Trophoblast cell (in vitro differentiated cells and primary cell): ENCODE measurements at regions not wholly inside any gene's neighbourhood (a gene's known extent, or its start where the extent isn't known, plus 50 kb on each side); places are given as distances from the start of the nearest gene placed in this dataset.

ENCODE experiments used
- DNase-seq, 2 donors: peaks; one replicate each; pipeline ENCODE4 v3.0.0-alpha.2; 2016
- H2AFZ ChIP-seq: 2 replicates; pipeline ENCODE4 v1.6.1; 2013; ENCODE audit warnings: low read length, moderate library complexity, mild to moderate bottlenecking; ENCODE audit not compliant: insufficient read depth, poor library complexity
- H2AK5ac ChIP-seq: 2 replicates; pipeline ENCODE4 v1.6.1; 2013; ENCODE audit warnings: mild to moderate bottlenecking, low read length
- H2BK120ac ChIP-seq: 2 replicates; pipeline ENCODE4 v1.6.1; 2013; ENCODE audit warnings: low read length, mild to moderate bottlenecking, moderate library complexity; ENCODE audit not compliant: insufficient read depth, poor library complexity
- H2BK12ac ChIP-seq: 2 replicates; pipeline ENCODE4 v1.6.1; 2013; ENCODE audit warnings: mild to moderate bottlenecking, low read length, moderate library complexity
- H2BK5ac ChIP-seq: 2 replicates; pipeline ENCODE4 v1.6.1; 2013; ENCODE audit warnings: low read length, low read depth, moderate library complexity, mild to moderate bottlenecking; ENCODE audit not compliant: poor library complexity
- H3K14ac ChIP-seq: 2 replicates; pipeline ENCODE4 v1.6.1; 2013; ENCODE audit warnings: mild to moderate bottlenecking, low read length
- H3K18ac ChIP-seq: 2 replicates; pipeline ENCODE4 v1.6.1; 2013; ENCODE audit warnings: mild to moderate bottlenecking, low read length
- H3K23ac ChIP-seq: 2 replicates; pipeline ENCODE4 v1.6.1; 2013; ENCODE audit warnings: low read length
- H3K27ac ChIP-seq: 2 replicates; pipeline ENCODE4 v1.5.1; 2013; ENCODE audit warnings: low read depth, mild to moderate bottlenecking, inconsistent platforms, low read length, moderate library complexity
- H3K27me3 ChIP-seq: 2 replicates; pipeline ENCODE4 v1.6.1; 2013; ENCODE audit warnings: inconsistent platforms, mild to moderate bottlenecking, low read length, moderate library complexity; ENCODE audit not compliant: insufficient read depth
- H3K36me3 ChIP-seq, 2 experiments: 1 replicate in 1 of 2; 2 replicates in 1 of 2; pipeline ENCODE4 v1.6.1; 2013; ENCODE audit warnings: low read length in 2 of 2, mild to moderate bottlenecking in 2 of 2, moderate library complexity in 1 of 2; ENCODE audit not compliant: insufficient read depth in 2 of 2, control insufficient read depth in 1 of 2
- H3K4ac ChIP-seq: 2 replicates; pipeline ENCODE4 v1.6.1; 2013; ENCODE audit warnings: low read depth, mild to moderate bottlenecking, low read length, moderate library complexity
- H3K4me1 ChIP-seq, 2 experiments: 1 replicate in 1 of 2; 2 replicates in 1 of 2; pipeline ENCODE4 v1.6.1; 2013; ENCODE audit warnings: low read length in 2 of 2, mild to moderate bottlenecking in 2 of 2, moderate library complexity in 1 of 2; ENCODE audit not compliant: insufficient read depth in 2 of 2, control insufficient read depth in 1 of 2
- H3K4me2 ChIP-seq: 2 replicates; pipeline ENCODE4 v1.6.1; 2013; ENCODE audit warnings: inconsistent platforms, mild to moderate bottlenecking, low read length, moderate library complexity
- H3K4me3 ChIP-seq: 2 replicates; pipeline ENCODE4 v1.5.1; 2013; ENCODE audit warnings: mild to moderate bottlenecking, low read depth, low read length, inconsistent platforms
- H3K79me1 ChIP-seq: one replicate; pipeline ENCODE4 v1.6.1; 2013; ENCODE audit warnings: low read length
- H3K79me2 ChIP-seq: 2 replicates; pipeline ENCODE4 v1.6.1; 2013; ENCODE audit warnings: low read length, mild to moderate bottlenecking; ENCODE audit not compliant: control insufficient read depth, insufficient read depth, poor library complexity
- H3K9ac ChIP-seq: 2 replicates; pipeline ENCODE4 v1.6.1; 2013; ENCODE audit warnings: mild to moderate bottlenecking, low read length
- H3K9me3 ChIP-seq: 2 replicates; pipeline ENCODE4 v1.6.1; 2013; ENCODE audit warnings: low read depth, mild to moderate bottlenecking, control low read depth, inconsistent platforms, low read length; ENCODE audit not compliant: insufficient read depth
- H4K12ac ChIP-seq: 2 replicates; pipeline ENCODE4 v1.6.1; 2013; ENCODE audit warnings: low read depth, mild to moderate bottlenecking, low read length, moderate library complexity
- H4K8ac ChIP-seq: 2 replicates; pipeline ENCODE4 v1.6.1; 2013; ENCODE audit warnings: low read depth, mild to moderate bottlenecking, low read length, moderate library complexity
- H4K91ac ChIP-seq: one replicate; pipeline ENCODE4 v1.6.1; 2013; ENCODE audit warnings: low read depth, mild to moderate bottlenecking, low read length, moderate library complexity
- WGBS: extraction: QIAGEN DNeasy Blood & Tissue Kit; methylation state at CpG from one replicate; pipeline ENCODE4 v1.1.7; 2013; ENCODE audit warnings: missing lambda C conversion rate; ENCODE audit not compliant: insufficient read length, insufficient coverage; ENCODE audit errors: extremely low coverage; 5-methylcytosine and 5-hydroxymethylcytosine counted together

- H3K27ac ChIP-seq = no peak overlapping the region
- peak overlapping the region; percentile 20 for H3K4me3 ChIP-seq
- no peak overlapping the region for H3K14ac ChIP-seq
- H3K18ac ChIP-seq = no peak overlapping the region
- H3K4me2 ChIP-seq = no peak overlapping the region
- H3K4me1 ChIP-seq = no peaks in the 10 kb centered on the region
- H4K91ac ChIP-seq = no peak overlapping the region
- H3K23ac ChIP-seq = no peak overlapping the region
- no peak overlapping the region for H2BK12ac ChIP-seq
- H4K12ac ChIP-seq = no peak overlapping the region
- WGBS = no CpG with 5 or more reads among the region's 3 CpGs
- H2BK120ac ChIP-seq = no peak overlapping the region
- H2BK5ac ChIP-seq = no peak overlapping the region
- no peaks in the 10 kb centered on the region for H3K79me1 ChIP-seq
- H3K4ac ChIP-seq = no peak overlapping the region
- H4K8ac ChIP-seq = no peak overlapping the region
- H2AK5ac ChIP-seq = no peak overlapping the region
- H3K9ac ChIP-seq = no peak overlapping the region
- peaks cover 4% of the 10 kb centered on the region for H3K9me3 ChIP-seq
- H3K79me2 ChIP-seq = no peaks in the 10 kb centered on the region
- H2AFZ ChIP-seq = no peak overlapping the region
- no peak for DNase-seq
- H3K27me3 ChIP-seq = no peaks in the 10 kb centered on the region
- H3K36me3 ChIP-seq = no peaks in the 10 kb centered on the region
Observed at GRCh38 chr5:2453781-2454180, 297.7 kb downstream of the IRX2 start.

- no peaks in the 10 kb centered on the region for H3K79me2 ChIP-seq
- H4K91ac ChIP-seq = no peak overlapping the region
- no peak overlapping the region for H2AK5ac ChIP-seq
- no peaks in the 10 kb centered on the region for H3K27me3 ChIP-seq
- no peak overlapping the region for H3K4me2 ChIP-seq
- H2BK12ac ChIP-seq = no peak overlapping the region
- no peaks in the 10 kb centered on the region for H3K79me1 ChIP-seq
- no peaks in the 10 kb centered on the region for H3K36me3 ChIP-seq
- no peak overlapping the region for H2BK5ac ChIP-seq
- H3K27ac ChIP-seq = no peak overlapping the region
- H4K12ac ChIP-seq = no peak overlapping the region
- peaks cover 2% of the 10 kb centered on the region for H3K9me3 ChIP-seq
- DNase-seq = no peak
- H2BK120ac ChIP-seq = no peak overlapping the region
- no peaks in the 10 kb centered on the region for H3K4me1 ChIP-seq
- H3K23ac ChIP-seq = no peak overlapping the region
- H3K14ac ChIP-seq = no peak overlapping the region
- no peak overlapping the region for H3K4me3 ChIP-seq
- H2AFZ ChIP-seq = no peak overlapping the region
- H3K9ac ChIP-seq = no peak overlapping the region
- no peak overlapping the region for H3K4ac ChIP-seq
- no peak overlapping the region for H3K18ac ChIP-seq
- no peak overlapping the region for H4K8ac ChIP-seq
Observed at GRCh38 chr5:2451100-2451499, 300.4 kb downstream of the IRX2 start.

- Histone ChIP-seq H2BK12ac (no peak overlapping the region), H3K79me1 (no peaks in the 10 kb centered on the region), H4K8ac (no peak overlapping the region), H3K27me3 (no peaks in the 10 kb centered on the region), H3K4ac (no peak overlapping the region), H3K4me3 (peak overlapping the region; percentile 28), H3K4me1 (no peaks in the 10 kb centered on the region), H3K14ac (no peak overlapping the region), H3K27ac (no peak overlapping the region), H3K18ac (no peak overlapping the region), H2BK120ac (no peak overlapping the region), H3K36me3 (no peaks in the 10 kb centered on the region), H4K91ac (no peak overlapping the region), H3K4me2 (no peak overlapping the region), H3K79me2 (no peaks in the 10 kb centered on the region), H2AFZ (no peak overlapping the region), H3K9ac (no peak overlapping the region), H3K23ac (no peak overlapping the region), H3K9me3 (peaks cover 8% of the 10 kb centered on the region), H2AK5ac (no peak overlapping the region), H2BK5ac (no peak overlapping the region), H4K12ac (no peak overlapping the region)
- no peak for DNase-seq
- no CpG with 5 or more reads among the region's 31 CpGs for WGBS
Observed at GRCh38 chr5:2442496-2443354, 308.8 kb downstream of the IRX2 start.

GRCh38 chr5:2441495-2442180 lies 309.8 kb downstream of the IRX2 start:
- no peak overlapping the region for H3K18ac ChIP-seq
- no peak overlapping the region for H2BK120ac ChIP-seq
- H3K4me3 ChIP-seq = no peak overlapping the region
- no peak overlapping the region for H4K8ac ChIP-seq
- H2AK5ac ChIP-seq = no peak overlapping the region
- no peaks in the 10 kb centered on the region for H3K4me1 ChIP-seq
- no peak for DNase-seq
- H3K27me3 ChIP-seq = no peaks in the 10 kb centered on the region
- H3K23ac ChIP-seq = no peak overlapping the region
- no CpG with 5 or more reads among the region's 14 CpGs for WGBS
- no peaks in the 10 kb centered on the region for H3K79me1 ChIP-seq
- H4K12ac ChIP-seq = no peak overlapping the region
- no peak overlapping the region for H3K4me2 ChIP-seq
- H2BK5ac ChIP-seq = no peak overlapping the region
- no peak overlapping the region for H3K27ac ChIP-seq
- no peak overlapping the region for H3K4ac ChIP-seq
- H3K14ac ChIP-seq = no peak overlapping the region
- peaks cover 8% of the 10 kb centered on the region for H3K9me3 ChIP-seq
- H3K9ac ChIP-seq = no peak overlapping the region
- no peak overlapping the region for H2AFZ ChIP-seq
- no peaks in the 10 kb centered on the region for H3K79me2 ChIP-seq
- H2BK12ac ChIP-seq = no peak overlapping the region
- H4K91ac ChIP-seq = no peak overlapping the region
- H3K36me3 ChIP-seq = no peaks in the 10 kb centered on the region
